Activated CD4-positive, alpha-beta T cell treated with anti-CD3 and anti-CD28 coated beads, Interleukin-10, Interleukin-2, amounts not matched to agents 100 ng/mL and 50 ng/mL, durations not matched to agents 16 hours and 8 hours (primary cell): ENCODE measurements at regions not wholly inside any gene's neighbourhood (a gene's known extent, or its start where the extent isn't known, plus 50 kb on each side); places are given as distances from the start of the nearest gene placed in this dataset.
"Not testable (repeated sequence)": the region's sequence is repeated elsewhere in the genome, so short reads cannot be mapped to it uniquely, and the experiment has no call there.

ENCODE experiments used
- DNase-seq: peaks from one replicate; pipeline ENCODE4 v3.0.0-alpha.2; 2020

DNA sequence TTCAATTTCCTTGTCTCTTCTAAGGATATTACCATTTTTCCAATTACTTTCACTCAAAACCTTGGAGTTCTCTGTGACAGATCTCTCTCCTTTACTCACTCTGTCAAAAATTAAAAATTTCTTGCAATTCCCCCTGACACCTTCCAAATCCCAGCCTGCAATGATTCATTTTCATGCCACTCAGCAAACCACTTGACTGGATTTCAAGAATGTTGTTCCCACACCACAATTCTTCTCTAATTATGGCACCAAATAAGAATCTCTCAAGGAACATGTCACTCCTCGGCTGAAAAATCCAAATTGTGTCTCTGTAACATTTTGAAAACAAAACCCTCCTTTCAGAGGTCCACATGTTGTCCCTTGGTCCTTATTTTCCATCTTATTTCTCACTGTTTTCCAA, 438.9 kb upstream of the ZP4 start:
- DNase-seq: no peak

- DNase-seq: not testable (repeated sequence)
These were observed 436.3 kb upstream of the ZP4 start for GRCh38 chr1:238327033-238327432.

DNA sequence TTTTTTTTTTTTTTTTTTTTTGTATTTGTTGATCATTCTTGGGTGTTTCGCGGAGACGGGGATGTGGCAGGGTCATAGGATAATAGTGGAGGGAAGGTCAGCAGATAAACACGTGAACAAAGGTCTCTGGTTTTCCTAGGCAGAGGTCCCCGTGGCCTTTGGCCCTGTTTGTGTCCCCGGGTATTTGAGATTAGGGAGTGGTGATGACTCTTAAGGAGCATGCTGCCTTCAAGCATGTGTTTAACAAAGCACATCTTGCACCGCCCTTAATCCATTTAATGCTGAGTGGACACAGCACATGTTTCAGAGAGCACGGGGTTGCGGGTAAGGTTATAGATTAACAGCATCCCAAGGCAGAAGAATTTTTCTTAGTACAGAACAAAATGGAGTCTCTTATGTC, 435.8 kb upstream of the ZP4 start:
- not testable (repeated sequence) for DNase-seq

DNA sequence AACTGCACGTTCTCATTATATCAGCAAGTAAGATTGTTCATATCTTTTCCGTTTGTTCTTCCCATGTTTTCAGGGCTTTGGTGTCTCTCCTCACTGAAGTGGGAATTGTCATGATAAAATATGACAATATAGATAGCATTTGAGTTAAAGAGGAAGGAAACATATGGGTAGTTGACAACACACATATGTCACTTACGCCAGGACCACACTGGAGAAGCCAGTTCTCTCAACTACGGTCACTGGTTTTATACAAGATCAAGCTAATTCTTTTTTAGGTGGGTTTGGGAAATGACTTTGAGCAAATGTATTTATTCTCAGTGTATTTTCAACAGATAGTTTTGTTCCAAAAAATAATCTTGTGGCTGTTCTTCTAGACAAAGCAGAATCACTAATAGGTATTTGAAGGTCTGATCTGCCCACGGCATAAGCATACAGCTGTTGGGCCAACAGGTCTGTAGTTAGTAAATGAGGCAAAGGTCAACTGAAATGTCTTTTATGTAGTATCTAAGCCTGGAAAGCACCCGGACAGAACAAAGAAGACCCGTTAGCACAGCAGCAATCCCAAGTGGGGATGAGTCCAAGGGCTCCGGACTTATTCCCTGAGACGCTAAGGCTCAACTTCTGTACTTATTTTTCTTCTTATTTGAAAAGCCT, 433.6 kb upstream of the ZP4 start:
- no peak for DNase-seq

GRCh38 chr1:238323490-238323889, 432.8 kb upstream of the ZP4 start:
- DNase-seq: no peak

DNA sequence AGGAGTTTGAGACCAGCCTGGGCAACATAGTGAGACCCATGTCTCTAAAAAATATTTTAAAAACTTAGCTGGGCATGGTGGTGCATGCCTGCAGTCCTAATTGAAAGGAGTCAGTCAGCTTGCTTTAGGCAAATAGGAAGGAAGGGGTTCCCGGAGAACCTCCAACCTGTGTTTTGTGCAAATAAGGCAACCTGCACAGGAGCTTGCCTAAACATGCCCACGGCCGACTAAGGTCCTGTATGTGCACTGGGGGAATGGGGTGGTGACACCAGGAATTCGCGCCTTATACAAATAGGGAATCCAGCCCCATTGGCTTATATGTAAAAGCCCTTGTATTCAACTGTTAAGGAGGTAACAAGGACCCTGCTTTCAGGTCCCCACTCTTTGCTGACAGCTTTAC, 429.2 kb upstream of the ZP4 start:
- no peak for DNase-seq

GRCh38 chr1:238318294-238319110, 427.8 kb upstream of the ZP4 start:
- DNase-seq: no peak

- DNase-seq: no peak
These were observed 422.2 kb upstream of the ZP4 start for GRCh38 chr1:238312969-238313368.

- no peak for DNase-seq
These were observed 415.7 kb upstream of the ZP4 start for GRCh38 chr1:238306411-238306810.

GRCh38 chr1:238302646-238303045, 411.9 kb upstream of the ZP4 start:
- no peak for DNase-seq

GRCh38 chr1:238296371-238296770, 405.6 kb upstream of the ZP4 start:
- no peak for DNase-seq

- DNase-seq: no peak
These were observed 402.4 kb upstream of the ZP4 start for GRCh38 chr1:238293075-238293474.

DNA sequence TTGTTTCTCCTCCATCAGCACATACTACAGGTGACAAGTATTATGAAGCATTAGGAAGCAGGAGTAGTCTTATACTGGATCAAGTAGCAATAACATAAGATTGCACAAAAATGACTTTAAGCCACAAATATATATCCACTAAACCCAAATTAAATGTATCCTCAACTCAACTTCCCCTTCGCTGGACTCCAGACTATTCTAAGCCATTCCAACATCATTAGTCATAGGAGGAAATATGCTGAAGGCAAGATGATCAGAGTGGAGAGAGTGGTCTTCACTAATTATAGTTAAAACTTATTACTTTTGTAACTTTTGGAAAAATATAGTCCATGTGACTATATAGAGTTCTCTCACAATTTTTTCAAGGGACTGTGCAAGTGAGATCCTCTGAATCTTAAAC, 390.7 kb upstream of the ZP4 start:
- no peak for DNase-seq

DNA sequence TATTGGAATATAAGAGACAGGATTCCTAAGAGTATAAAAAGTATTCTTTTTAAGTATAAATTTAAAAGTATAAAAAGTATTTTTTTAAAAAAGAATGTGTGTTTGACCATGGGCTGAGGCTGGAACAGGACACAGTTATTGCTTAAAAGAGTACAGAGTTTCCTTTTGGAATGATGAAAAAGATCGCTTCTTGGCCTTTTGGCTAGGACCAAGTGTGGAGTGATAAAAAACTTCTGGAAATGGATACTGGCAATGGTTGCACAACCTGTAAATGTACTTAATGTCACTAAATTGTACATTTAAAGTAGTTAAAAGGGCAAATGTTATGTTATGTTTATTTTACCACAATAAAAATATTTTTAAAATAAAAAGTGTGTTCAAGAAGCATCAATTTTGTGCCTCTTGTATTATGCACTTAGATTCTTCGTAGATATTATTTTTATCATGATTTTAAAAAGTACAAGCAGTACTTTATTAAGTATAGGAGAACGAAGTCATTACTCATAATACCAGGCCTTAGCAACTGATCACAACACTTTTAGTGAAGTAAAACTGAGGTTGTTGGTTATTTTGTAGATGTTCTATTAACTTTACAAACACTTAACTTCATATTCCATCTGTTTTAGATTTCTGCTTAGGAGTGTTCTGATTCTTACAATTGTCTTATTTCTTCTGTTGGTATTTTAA, 389.1 kb upstream of the ZP4 start:
- DNase-seq: no peak

- no peak for DNase-seq
These were observed 381.4 kb upstream of the ZP4 start for GRCh38 chr1:238272145-238272544.

- no peak for DNase-seq
These were observed 375.1 kb upstream of the ZP4 start for GRCh38 chr1:238265866-238266265.

GRCh38 chr1:238264951-238265350, 374.2 kb upstream of the ZP4 start:
- no peak for DNase-seq

GRCh38 chr1:238258510-238258909, 367.8 kb upstream of the ZP4 start:
- DNase-seq: no peak

GRCh38 chr1:238257018-238257621, 366.4 kb upstream of the ZP4 start:
- no peak for DNase-seq

GRCh38 chr1:238254935-238255334, 364.2 kb upstream of the ZP4 start:
- no peak for DNase-seq

- peak; percentile 33 for DNase-seq
These were observed 361.5 kb upstream of the ZP4 start for GRCh38 chr1:238252033-238252802.

DNA sequence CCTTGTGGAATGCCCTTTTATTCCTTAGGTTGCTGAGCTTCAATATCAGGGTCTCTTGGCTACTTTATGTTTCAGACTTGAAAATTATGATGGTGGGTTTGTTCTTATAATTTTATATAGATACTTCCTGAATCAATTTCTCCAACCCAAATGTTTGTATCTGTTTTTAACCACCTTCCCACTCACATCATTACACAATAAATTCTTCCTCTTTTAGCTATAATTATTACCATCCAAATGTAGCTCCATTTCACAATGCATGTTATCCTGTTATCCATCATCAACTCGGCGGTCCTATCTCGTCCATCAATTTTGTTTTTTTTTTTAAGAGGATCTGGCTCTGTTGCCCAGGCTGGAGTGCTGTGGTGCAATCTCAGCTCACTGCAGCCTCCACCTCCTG, 357.6 kb upstream of the ZP4 start:
- DNase-seq: no peak

DNA sequence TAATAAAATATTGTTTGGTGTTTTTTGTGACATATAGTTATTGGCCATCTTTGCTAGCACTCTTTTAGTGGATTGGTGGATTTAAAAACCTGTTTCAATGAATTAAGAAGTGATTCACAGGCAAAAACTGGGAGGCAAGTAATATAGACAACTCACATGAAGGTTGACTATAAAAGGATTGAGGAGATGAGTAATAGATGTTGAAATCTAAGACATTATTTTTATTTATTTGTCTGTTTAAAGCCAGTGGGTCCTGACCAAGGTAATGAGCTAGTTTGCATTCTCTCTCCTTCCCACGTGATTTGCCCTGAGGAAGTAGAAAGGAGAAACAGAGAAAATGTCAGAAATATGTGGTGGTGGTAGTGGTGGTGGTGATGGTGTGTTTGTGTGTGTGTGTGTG, 351.5 kb upstream of the ZP4 start:
- DNase-seq: no peak
